ENCODE measurements at regions not wholly inside any gene's neighbourhood (a gene's known extent, or its start where the extent isn't known, plus 50 kb on each side); places are given as distances from the start of the nearest gene placed in this dataset.

DNA sequence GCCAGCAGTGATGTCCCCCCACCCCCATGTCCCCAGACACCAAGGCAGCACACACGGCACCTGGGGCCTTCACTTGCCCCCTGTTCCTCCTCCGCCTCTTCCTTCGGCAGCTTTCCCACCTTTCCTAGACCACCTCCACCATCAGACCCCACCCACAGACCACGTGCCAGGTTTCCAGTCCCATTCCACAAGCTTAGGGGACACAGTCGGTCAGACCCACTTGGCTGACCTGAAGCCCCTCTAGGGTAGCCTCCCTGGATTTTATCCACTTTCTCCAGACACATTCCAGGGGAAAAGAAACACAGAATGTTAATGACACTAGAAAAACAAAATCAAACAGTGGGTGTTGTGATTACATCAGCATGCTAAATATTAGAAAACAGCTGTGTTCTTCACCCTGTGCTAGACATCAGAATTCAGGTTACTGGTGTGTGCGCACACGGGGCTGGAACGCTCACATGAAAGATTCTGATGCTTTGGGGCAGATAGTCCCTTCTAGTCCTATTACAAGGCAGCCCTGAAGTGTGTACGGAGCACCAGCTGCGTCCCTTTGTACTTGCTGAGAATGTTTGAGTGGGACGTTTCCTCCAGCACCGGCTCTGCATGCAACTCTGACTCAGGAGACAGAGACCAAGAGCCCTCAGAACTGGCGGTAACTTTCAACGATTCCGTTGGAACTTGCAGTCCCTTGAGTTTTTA, 75.5 kb upstream of the PPP2R2D start:
- no peak overlapping the region for H2AFZ ChIP-seq (ENCODE audit: control insufficient read depth, low read depth, low read length)
- no peak overlapping the region for H3K9ac ChIP-seq (ENCODE audit: control insufficient read depth, insufficient read depth, low read length)
- ChIA-PET SMC1A (ENCODE audit: uncharacterized antibody, unreplicated experiment) (no interaction called here), RAD21 (ENCODE audit: unreplicated experiment) (no interaction called here), POLR2A (no interaction called here), CTCF (no interaction called here)
- no peak overlapping the region for H3K4me3 ChIP-seq
- ATAC-seq: no peak
- no peaks in the 10 kb centered on the region for H3K9me3 ChIP-seq (replicated peaks; ENCODE audit: control insufficient read depth, insufficient read depth, low read length)
- no peak overlapping the region for H3K27ac ChIP-seq (ENCODE audit: control insufficient read depth, insufficient read depth)
- H3K27me3 ChIP-seq (replicated peaks in 1 of 2; ENCODE audit: control insufficient read depth in 2 of 2, insufficient read depth in 2 of 2, low read length in 1 of 2): no peaks in the 10 kb centered on the region
- whole genome bisulfite sequencing (ENCODE audit: insufficient coverage, insufficient replicate concordance, low lambda C conversion rate, missing lambda C conversion rate): 47% methylated on average over 15 of the region's 15 CpGs
- BruUV-seq (replicated peaks): no TSS peak
- H4K20me1 ChIP-seq (ENCODE audit: control insufficient read depth, insufficient read depth): no peaks in the 10 kb centered on the region
- H3K4me1 ChIP-seq (ENCODE audit: control insufficient read depth, insufficient read depth, low read length): no peaks in the 10 kb centered on the region
- in situ Hi-C loops (cut with MboI): no loop called here
- no peaks in the 10 kb centered on the region for H3K79me2 ChIP-seq (ENCODE audit: control insufficient read depth, insufficient read depth, low read length)
- intact Hi-C loops (cut with micrococcal nuclease; ENCODE audit: unreplicated experiment): no loop called here
- H3K36me3 ChIP-seq (ENCODE audit: control insufficient read depth in 2 of 2, insufficient read depth in 2 of 2, low read length in 1 of 2): no peaks in the 10 kb centered on the region
- DNase-seq (ENCODE audit: low read depth, low spot score): no peak
- no peak for FAIRE-seq
- H3K4me2 ChIP-seq (ENCODE audit: control insufficient read depth, insufficient read depth): no peak overlapping the region
- TF ChIP-seq EZH2 (IDR thresholded peaks at IDR 0.05; ENCODE audit: borderline replicate concordance, control insufficient read depth, low read depth, low read length) (no peak), RUNX3 (IDR thresholded peaks at IDR 0.05; ENCODE audit: low read length) (no peak), ZNF622 (IDR thresholded peaks at IDR 0.05) (no peak), ZNF24 (IDR thresholded peaks at IDR 0.05) (no peak), GABPA (IDR thresholded peaks at IDR 0.05; ENCODE audit: low read depth) (no peak), POLR2AphosphoS2 (IDR thresholded peaks at IDR 0.05; ENCODE audit: low read depth, low read length) (no peak), EED (IDR thresholded peaks at IDR 0.05; ENCODE audit: low read depth) (no peak), STAT3 (IDR thresholded peaks at IDR 0.05; ENCODE audit: low read depth, low read length) (no peak), NKRF (conservative IDR thresholded peaks at IDR 0.05) (no peak), NRF1 (conservative IDR thresholded peaks at IDR 0.05; ENCODE audit: low read depth, low read length) (no peak), ZBTB11 (CRISPR knock-in tag; IDR thresholded peaks at IDR 0.05) (no peak), SMC3 (IDR thresholded peaks at IDR 0.05; ENCODE audit: borderline replicate concordance, low read length) (no peak)
- TF ChIP-seq, protein P1, sequence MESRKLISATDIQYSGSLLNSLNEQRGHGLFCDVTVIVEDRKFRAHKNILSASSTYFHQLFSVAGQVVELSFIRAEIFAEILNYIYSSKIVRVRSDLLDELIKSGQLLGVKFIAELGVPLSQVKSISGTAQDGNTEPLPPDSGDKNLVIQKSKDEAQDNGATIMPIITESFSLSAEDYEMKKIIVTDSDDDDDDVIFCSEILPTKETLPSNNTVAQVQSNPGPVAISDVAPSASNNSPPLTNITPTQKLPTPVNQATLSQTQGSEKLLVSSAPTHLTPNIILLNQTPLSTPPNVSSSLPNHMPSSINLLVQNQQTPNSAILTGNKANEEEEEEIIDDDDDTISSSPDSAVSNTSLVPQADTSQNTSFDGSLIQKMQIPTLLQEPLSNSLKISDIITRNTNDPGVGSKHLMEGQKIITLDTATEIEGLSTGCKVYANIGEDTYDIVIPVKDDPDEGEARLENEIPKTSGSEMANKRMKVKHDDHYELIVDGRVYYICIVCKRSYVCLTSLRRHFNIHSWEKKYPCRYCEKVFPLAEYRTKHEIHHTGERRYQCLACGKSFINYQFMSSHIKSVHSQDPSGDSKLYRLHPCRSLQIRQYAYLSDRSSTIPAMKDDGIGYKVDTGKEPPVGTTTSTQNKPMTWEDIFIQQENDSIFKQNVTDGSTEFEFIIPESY (IDR thresholded peaks at IDR 0.05): no peak
- TF ChIP-seq, protein P2, sequence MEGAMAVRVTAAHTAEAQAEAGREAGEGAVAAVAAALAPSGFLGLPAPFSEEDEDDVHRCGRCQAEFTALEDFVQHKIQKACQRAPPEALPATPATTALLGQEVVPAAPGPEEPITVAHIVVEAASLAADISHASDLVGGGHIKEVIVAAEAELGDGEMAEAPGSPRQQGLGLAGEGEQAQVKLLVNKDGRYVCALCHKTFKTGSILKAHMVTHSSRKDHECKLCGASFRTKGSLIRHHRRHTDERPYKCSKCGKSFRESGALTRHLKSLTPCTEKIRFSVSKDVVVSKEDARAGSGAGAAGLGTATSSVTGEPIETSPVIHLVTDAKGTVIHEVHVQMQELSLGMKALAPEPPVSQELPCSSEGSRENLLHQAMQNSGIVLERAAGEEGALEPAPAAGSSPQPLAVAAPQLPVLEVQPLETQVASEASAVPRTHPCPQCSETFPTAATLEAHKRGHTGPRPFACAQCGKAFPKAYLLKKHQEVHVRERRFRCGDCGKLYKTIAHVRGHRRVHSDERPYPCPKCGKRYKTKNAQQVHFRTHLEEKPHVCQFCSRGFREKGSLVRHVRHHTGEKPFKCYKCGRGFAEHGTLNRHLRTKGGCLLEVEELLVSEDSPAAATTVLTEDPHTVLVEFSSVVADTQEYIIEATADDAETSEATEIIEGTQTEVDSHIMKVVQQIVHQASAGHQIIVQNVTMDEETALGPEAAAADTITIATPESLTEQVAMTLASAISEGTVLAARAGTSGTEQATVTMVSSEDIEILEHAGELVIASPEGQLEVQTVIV (IDR thresholded peaks at IDR 0.05; ENCODE audit: borderline replicate concordance, partially characterized antibody): no peak
